ENCODE measurements at regions not wholly inside any gene's neighbourhood (a gene's known extent, or its start where the extent isn't known, plus 50 kb on each side); places are given as distances from the start of the nearest gene placed in this dataset.

DNA sequence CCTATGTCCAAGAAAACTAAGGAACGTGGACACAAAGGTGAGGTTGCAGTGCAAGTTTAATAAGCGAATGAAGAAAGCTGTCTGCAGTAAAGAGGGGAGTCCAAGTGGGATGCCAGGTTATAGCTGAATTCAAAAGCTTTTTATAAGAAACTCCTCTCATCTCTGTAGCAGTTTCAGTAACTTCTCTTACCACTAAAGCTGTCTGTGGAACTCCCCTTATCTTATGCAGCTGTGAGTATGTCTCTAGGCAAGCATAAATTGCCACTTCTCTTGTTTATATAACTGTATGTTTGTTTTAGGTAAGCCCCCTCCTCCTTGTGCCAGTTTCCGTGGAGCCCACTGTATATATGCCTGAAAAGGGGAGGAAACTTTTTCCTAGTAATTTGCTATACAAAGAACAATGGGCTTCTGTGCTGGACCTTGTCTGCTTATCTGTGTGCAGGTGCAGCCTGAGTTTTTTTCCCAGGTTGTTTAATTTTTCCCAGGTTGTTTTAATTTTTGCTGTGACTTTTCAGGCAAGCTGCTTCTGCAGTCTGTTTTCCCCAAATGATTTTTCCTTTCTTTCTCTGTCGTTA, 875.1 kb upstream of the EPHA6 start:
- Histone ChIP-seq H4K20me1 (ENCODE audit: insufficient read depth, poor library complexity, severe bottlenecking) (no peaks in the 10 kb centered on the region), H3K27me3 (no peaks in the 10 kb centered on the region), H3K4me2 (no peak overlapping the region), H3K4me3 (no peak overlapping the region), H3K4me1 (ENCODE audit: insufficient read depth) (no peaks in the 10 kb centered on the region), H3K9me3 (ENCODE audit: low read depth) (no peaks in the 10 kb centered on the region), H3K36me3 (replicated peaks; ENCODE audit: insufficient read depth, low read depth) (no peaks in the 10 kb centered on the region), H3K79me2 (no peaks in the 10 kb centered on the region), H3K9me2 (replicated peaks; ENCODE audit: insufficient read depth) (no peaks in the 10 kb centered on the region), H2AFZ (no peak overlapping the region), H3K27ac (no peak overlapping the region)
- no peak for DNase-seq (ENCODE audit: low spot score)
- whole genome bisulfite sequencing (ENCODE audit: low lambda C conversion rate, missing lambda C conversion rate), result 63% methylated on average over 4 of the region's 4 CpGs
- TF ChIP-seq EZH2phosphoT487 (IDR thresholded peaks at IDR 0.05; ENCODE audit: low read depth, severe bottlenecking, unreplicated experiment) (no peak), EZH2 (IDR thresholded peaks at IDR 0.05; ENCODE audit: borderline replicate concordance) (no peak)
- TF ChIP-seq, protein P1, sequence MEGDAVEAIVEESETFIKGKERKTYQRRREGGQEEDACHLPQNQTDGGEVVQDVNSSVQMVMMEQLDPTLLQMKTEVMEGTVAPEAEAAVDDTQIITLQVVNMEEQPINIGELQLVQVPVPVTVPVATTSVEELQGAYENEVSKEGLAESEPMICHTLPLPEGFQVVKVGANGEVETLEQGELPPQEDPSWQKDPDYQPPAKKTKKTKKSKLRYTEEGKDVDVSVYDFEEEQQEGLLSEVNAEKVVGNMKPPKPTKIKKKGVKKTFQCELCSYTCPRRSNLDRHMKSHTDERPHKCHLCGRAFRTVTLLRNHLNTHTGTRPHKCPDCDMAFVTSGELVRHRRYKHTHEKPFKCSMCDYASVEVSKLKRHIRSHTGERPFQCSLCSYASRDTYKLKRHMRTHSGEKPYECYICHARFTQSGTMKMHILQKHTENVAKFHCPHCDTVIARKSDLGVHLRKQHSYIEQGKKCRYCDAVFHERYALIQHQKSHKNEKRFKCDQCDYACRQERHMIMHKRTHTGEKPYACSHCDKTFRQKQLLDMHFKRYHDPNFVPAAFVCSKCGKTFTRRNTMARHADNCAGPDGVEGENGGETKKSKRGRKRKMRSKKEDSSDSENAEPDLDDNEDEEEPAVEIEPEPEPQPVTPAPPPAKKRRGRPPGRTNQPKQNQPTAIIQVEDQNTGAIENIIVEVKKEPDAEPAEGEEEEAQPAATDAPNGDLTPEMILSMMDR (IDR thresholded peaks at IDR 0.05; ENCODE audit: poor library complexity), result no peak

DNA sequence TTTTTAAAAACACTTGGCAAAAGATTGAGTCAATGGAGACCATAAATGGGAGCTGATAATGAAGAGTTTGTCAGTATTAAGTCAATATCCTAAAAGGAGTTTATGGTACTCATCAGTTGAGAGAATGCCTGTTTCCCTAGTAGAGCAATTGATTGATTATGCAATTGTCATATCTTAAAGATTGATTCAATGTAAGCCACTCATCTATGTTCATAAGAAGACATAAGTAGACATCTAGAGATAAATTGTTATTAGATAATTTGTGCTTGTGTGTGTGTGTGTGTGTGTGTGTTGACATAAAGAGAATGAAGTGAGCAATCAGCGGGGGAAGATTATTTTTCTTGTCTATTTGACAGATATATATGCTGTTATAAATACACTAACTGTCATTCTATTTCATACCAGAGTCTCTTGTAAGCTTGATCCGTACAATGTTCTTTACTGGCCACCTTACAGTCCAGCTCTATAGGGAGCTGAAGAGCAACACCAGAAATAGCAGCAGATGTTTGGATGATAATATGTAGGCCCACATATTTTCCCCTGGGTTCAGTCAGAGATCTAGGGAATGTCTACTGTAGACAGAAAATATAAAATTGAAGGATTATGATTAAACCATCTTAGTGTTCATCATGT, 848.6 kb upstream of the EPHA6 start:
- H3K9me2 ChIP-seq (replicated peaks; ENCODE audit: insufficient read depth), result no peaks in the 10 kb centered on the region
- H2AFZ ChIP-seq, result no peak overlapping the region
- no peaks in the 10 kb centered on the region for H3K27me3 ChIP-seq
- TF ChIP-seq EZH2phosphoT487 (IDR thresholded peaks at IDR 0.05; ENCODE audit: low read depth, severe bottlenecking, unreplicated experiment) (no peak), EZH2 (IDR thresholded peaks at IDR 0.05; ENCODE audit: borderline replicate concordance) (no peak)
- TF ChIP-seq, protein P1 (IDR thresholded peaks at IDR 0.05; ENCODE audit: poor library complexity), result no peak
- H4K20me1 ChIP-seq (ENCODE audit: insufficient read depth, poor library complexity, severe bottlenecking), result no peaks in the 10 kb centered on the region
- no peak overlapping the region for H3K4me2 ChIP-seq
- no peaks in the 10 kb centered on the region for H3K79me2 ChIP-seq
- no peaks in the 10 kb centered on the region for H3K4me1 ChIP-seq (ENCODE audit: insufficient read depth)
- H3K36me3 ChIP-seq (replicated peaks; ENCODE audit: insufficient read depth, low read depth), result no peaks in the 10 kb centered on the region
- no peak overlapping the region for H3K4me3 ChIP-seq
- H3K27ac ChIP-seq, result no peak overlapping the region
- DNase-seq (ENCODE audit: low spot score), result no peak
- H3K9me3 ChIP-seq (ENCODE audit: low read depth), result no peaks in the 10 kb centered on the region
- WGBS (ENCODE audit: low lambda C conversion rate, missing lambda C conversion rate), result 86% methylated on average over 2 of the region's 2 CpGs

DNA sequence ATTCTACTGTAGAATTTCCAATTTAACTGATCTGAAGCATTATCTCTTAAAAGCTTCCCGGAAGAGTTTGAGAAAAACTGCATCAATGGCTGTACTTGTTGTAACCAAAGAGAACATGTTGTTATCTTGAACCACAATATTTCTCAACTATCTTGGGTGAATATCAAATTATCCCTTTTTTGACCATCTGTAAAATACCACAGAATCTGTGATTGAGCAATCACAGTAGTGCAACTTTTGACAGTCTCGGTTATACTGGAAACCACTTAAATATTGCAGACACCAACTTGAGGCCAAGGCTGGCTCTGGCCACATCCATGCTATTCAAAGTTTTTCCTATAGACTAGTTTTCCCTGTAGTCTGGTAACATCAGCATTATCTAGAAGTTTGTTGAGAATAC, 842.8 kb upstream of the EPHA6 start:
- Histone ChIP-seq H3K36me3 (replicated peaks; ENCODE audit: insufficient read depth, low read depth) (no peaks in the 10 kb centered on the region), H3K4me2 (no peak overlapping the region), H4K20me1 (ENCODE audit: insufficient read depth, poor library complexity, severe bottlenecking) (no peaks in the 10 kb centered on the region), H3K27ac (peak overlapping the region; percentile 7), H3K79me2 (no peaks in the 10 kb centered on the region), H3K4me3 (no peak overlapping the region), H3K9me2 (replicated peaks; ENCODE audit: insufficient read depth) (no peaks in the 10 kb centered on the region), H3K4me1 (ENCODE audit: insufficient read depth) (no peaks in the 10 kb centered on the region), H3K27me3 (no peaks in the 10 kb centered on the region), H2AFZ (no peak overlapping the region), H3K9me3 (ENCODE audit: low read depth) (no peaks in the 10 kb centered on the region)
- TF ChIP-seq EZH2phosphoT487 (IDR thresholded peaks at IDR 0.05; ENCODE audit: low read depth, severe bottlenecking, unreplicated experiment) (no peak), EZH2 (IDR thresholded peaks at IDR 0.05; ENCODE audit: borderline replicate concordance) (no peak)
- TF ChIP-seq, protein P1 (IDR thresholded peaks at IDR 0.05; ENCODE audit: poor library complexity), result no peak
- no peak for DNase-seq (ENCODE audit: low spot score)
- 89% methylated on average over 2 of the region's 2 CpGs for WGBS (ENCODE audit: low lambda C conversion rate, missing lambda C conversion rate)
